VCaP (cell line): ENCODE measurements at regions not wholly inside any gene's neighbourhood (a gene's known extent, or its start where the extent isn't known, plus 50 kb on each side); places are given as distances from the start of the nearest gene placed in this dataset.

Experiments
- H3K27ac ChIP-seq: fragments of 450-650 bp; 2 replicates; pipeline ENCODE4 v1.5.1; 2017
- TF ChIP-seq, protein P1 (sequence below): fragments of 450-650 bp; conservative IDR thresholded peaks from 2 replicates; pipeline ENCODE4 v1.5.1; 2017; ENCODE audit warnings: mild to moderate bottlenecking, moderate library complexity

DNA sequence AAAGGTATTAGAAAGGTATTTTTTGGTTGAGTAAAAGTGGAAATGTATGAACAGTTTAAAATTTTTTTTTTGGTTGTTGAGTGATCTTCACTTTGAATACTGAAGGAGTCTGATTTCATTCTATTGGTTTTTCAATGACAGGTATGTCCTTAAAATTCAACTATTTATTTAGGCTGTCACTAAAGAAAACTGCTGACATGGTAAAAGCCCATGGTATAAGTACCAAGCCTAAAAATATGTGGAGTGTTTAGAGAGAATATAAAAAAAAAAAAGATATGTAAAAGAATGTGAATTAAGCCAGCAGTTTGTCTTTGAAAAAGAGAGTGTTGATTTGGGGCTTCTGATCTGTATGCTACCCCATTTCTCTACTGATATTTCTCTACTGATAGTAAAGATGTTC lies 90.3 kb upstream of the SUCLG2 start:
- H3K27ac ChIP-seq = no peak overlapping the region

DNA sequence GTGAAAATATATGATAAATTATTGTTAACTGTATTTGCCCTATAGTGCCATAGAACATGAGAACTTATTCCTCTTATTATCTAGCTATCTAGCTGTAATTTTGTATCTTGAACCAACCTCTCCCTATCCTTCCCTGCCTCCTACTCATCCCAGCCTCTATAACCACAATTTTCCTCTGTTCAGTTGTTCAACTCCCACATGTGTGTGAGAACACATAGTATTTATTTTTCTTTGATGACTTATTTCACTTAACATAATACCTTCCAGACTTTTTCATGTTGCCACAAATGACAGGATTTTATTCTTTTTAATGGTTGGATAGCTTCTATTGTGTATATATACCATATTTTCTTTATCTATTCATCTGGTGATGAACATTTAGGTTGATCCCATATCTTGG lies 85.4 kb upstream of the SUCLG2 start:
- H3K27ac ChIP-seq = no peak overlapping the region
- TF ChIP-seq, protein P1, sequence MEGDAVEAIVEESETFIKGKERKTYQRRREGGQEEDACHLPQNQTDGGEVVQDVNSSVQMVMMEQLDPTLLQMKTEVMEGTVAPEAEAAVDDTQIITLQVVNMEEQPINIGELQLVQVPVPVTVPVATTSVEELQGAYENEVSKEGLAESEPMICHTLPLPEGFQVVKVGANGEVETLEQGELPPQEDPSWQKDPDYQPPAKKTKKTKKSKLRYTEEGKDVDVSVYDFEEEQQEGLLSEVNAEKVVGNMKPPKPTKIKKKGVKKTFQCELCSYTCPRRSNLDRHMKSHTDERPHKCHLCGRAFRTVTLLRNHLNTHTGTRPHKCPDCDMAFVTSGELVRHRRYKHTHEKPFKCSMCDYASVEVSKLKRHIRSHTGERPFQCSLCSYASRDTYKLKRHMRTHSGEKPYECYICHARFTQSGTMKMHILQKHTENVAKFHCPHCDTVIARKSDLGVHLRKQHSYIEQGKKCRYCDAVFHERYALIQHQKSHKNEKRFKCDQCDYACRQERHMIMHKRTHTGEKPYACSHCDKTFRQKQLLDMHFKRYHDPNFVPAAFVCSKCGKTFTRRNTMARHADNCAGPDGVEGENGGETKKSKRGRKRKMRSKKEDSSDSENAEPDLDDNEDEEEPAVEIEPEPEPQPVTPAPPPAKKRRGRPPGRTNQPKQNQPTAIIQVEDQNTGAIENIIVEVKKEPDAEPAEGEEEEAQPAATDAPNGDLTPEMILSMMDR = no peak

More for the DNA sequence above, 90.3 kb upstream of the SUCLG2 start:
- TF ChIP-seq, protein P1 = no peak

DNA sequence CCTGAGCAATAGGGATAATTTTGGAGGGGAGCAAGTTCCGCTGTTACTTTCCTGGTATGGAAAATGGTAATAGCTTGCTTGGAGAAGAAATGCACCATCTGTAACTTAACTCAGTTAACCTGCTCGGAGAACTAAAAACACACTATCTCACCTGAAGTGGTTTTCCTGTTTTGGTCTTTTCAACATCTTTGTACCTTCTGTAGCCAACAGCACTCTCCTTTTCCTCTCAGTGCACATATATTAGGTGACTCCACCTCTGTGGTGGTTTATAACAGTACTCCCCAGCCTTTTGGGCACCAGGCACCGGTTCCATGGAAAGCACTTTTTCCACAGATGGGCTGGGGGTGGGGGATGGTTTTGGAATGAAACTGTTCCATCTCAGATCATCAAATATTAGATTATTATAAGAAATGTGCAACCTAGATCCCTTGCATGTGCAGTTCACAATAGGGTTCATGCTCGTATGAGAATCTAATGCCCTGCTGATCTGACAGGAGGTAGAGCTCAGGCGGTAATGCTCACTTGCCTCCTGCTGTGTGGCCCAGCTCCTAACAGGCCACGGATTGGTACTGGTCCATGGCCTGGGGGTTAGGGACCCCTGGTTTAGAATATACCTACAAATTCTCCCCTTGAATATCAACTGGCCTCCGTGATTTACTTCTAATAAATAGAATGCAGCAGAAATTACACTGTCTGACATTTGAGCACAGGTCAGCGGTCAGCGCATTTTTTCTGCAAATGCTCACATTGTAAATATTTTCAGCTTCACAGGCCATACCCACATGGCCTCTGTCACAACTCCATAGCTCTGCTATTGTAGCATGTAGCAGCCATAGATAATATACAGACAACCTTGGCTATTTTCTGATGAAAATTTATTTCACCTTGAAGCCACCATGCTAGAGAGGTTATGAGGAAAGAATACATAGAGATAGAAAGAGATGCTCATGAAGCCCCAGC lies 83.8 kb upstream of the SUCLG2 start:
- TF ChIP-seq, protein P1 = no peak
- no peak overlapping the region for H3K27ac ChIP-seq

DNA sequence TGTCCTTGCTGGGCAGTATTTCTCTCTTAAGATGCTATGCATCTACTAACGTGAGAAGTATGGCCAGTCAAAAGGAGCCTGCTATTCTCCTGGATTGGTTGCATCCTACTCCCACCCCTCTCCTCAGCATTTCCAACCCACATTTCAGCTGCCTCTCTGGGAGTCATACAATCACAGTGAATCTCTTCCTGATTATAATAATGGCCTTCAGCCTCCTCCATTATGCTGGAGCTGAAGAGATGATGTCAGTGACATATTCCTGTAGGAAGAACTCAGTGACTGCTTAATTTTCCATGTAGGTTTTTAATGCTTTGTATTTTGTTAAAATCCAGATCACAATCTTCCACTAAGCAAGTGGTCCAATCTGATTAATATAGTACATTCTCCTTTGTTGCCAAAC lies 82.7 kb upstream of the SUCLG2 start:
- H3K27ac ChIP-seq = no peak overlapping the region
- TF ChIP-seq, protein P1 = no peak

DNA sequence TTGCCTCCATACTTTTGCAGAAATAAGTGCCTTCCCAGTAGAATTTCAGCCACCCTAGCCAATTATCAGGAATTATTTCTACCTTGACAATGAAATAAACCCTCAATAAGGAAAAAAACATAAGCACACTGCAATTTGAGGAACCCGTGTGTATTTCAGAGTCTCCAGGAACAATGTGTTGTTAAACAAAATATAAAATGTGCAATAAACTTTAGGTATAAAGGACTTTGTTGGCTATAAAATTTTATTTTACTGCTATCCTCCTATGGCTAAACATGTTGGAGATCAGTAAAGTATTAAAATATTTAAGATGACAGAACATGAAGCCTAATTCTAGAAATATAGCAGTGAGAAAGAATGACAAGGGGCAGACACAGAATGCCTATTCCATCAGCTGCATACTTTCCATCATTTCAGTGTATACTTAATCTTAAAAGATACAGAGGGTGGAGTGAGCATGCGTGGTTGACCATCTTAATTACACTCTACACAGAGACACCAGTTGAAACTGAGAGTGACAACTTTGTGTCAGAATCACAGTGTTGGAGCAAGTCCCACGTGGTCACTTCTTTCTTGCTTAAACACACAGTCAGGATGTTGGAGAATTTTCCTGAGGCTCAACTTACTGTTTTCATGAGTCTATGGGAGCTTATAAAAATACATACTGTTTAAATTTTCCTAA lies 79.0 kb upstream of the SUCLG2 start:
- H3K27ac ChIP-seq = peak overlapping the region; percentile 56

DNA sequence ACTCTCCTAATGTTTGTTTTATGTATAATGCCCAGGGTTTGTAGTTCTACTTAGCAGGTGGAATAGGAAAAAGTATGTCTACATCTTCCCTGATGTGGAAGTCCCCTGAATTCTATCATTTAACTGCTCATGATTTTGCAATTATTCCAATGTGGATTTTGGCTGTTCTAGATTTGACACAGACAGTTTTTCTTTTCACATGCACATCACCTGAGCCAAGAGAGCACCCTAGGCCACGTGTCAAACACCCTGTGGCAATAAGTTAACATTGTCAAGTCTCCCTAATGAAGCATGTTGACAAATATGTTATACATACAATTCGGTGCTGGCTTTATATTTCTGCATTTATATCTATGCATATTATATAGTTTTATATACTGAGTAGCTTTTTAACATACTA lies 70.0 kb upstream of the SUCLG2 start:
- TF ChIP-seq, protein P1 = no peak
- H3K27ac ChIP-seq = no peak overlapping the region

More for the DNA sequence above, 79.0 kb upstream of the SUCLG2 start:
- TF ChIP-seq, protein P1 = no peak

DNA sequence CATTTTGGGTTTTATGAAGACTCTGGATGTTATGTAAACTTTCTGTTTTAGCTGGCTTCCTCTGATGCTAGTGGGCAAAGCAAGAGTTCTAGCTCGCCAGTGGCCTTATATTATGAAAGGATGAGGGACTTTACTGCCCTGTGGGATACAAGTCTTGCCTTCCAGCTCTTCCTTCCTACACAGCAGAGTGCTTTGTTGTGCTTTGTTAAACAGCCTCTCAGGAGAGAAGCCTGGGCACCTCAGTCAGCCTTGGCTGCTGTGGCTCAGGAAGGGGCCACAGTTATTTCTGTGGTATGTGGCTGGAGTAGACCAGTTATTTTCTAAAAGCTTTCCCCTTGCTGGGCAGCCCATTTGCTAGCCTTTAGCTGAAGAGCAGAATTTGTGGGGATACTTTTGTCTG lies 69.5 kb upstream of the SUCLG2 start:
- no peak overlapping the region for H3K27ac ChIP-seq

More for the DNA sequence above, 69.5 kb upstream of the SUCLG2 start:
- TF ChIP-seq, protein P1 = no peak
